ENCODE measurements at regions not wholly inside any gene's neighbourhood (a gene's known extent, or its start where the extent isn't known, plus 50 kb on each side); places are given as distances from the start of the nearest gene placed in this dataset.

- TF ChIP-seq POLR2AphosphoS5 (IDR thresholded peaks at IDR 0.05) (no peak), CTCF (IDR thresholded peaks at IDR 0.05) (no peak), POLR2A (IDR thresholded peaks at IDR 0.05) (no peak)
- no peak overlapping the region for H3K4me3 ChIP-seq
- H3K27ac ChIP-seq = no peak overlapping the region
- intact Hi-C loops (cut with DNase I) = no loop called here
- WGBS = 91% methylated on average over 1 of the region's 1 CpG
- H3K9me3 ChIP-seq = no peaks in the 10 kb centered on the region
- DNase-seq (ENCODE audit: low spot score) = no peak
- no peaks in the 10 kb centered on the region for H3K36me3 ChIP-seq
- no peaks in the 10 kb centered on the region for H3K27me3 ChIP-seq (replicated peaks; ENCODE audit: insufficient read depth)
- H3K4me1 ChIP-seq (replicated peaks) = no peaks in the 10 kb centered on the region
Measured at GRCh38 chr20:16978497-16978896, 230.3 kb downstream of the OTOR start.

GRCh38 chr20:16982091-16982726 is 234.1 kb downstream of the OTOR start:
- intact Hi-C loops (cut with DNase I) = no loop called here
- WGBS = 67% methylated on average over 4 of the region's 4 CpGs
- TF ChIP-seq POLR2AphosphoS5 (IDR thresholded peaks at IDR 0.05) = no peak
- TF ChIP-seq POLR2A (IDR thresholded peaks at IDR 0.05) = no peak
- no peak for TF ChIP-seq CTCF (IDR thresholded peaks at IDR 0.05)
- no peaks in the 10 kb centered on the region for H3K27me3 ChIP-seq (replicated peaks; ENCODE audit: insufficient read depth)
- no peak for DNase-seq (ENCODE audit: low spot score)
- no peaks in the 10 kb centered on the region for H3K36me3 ChIP-seq
- H3K27ac ChIP-seq = no peak overlapping the region
- H3K4me3 ChIP-seq = no peak overlapping the region
- H3K4me1 ChIP-seq (replicated peaks) = no peaks in the 10 kb centered on the region
- no peaks in the 10 kb centered on the region for H3K9me3 ChIP-seq

- no peaks in the 10 kb centered on the region for H3K27me3 ChIP-seq (replicated peaks; ENCODE audit: insufficient read depth)
- no peaks in the 10 kb centered on the region for H3K9me3 ChIP-seq
- no peak for TF ChIP-seq POLR2A (IDR thresholded peaks at IDR 0.05)
- intact Hi-C loops (cut with DNase I) = no loop called here
- H3K4me3 ChIP-seq = no peak overlapping the region
- H3K4me1 ChIP-seq (replicated peaks) = no peaks in the 10 kb centered on the region
- no peak overlapping the region for H3K27ac ChIP-seq
- no peak for DNase-seq (ENCODE audit: low spot score)
- H3K36me3 ChIP-seq = no peaks in the 10 kb centered on the region
Measured at GRCh38 chr20:16984481-16984880, 236.3 kb downstream of the OTOR start.

GRCh38 chr20:17003170-17003870 is 223.5 kb upstream of the PCSK2 start:
- H3K27ac ChIP-seq = no peak overlapping the region
- H3K27me3 ChIP-seq (replicated peaks; ENCODE audit: insufficient read depth) = no peaks in the 10 kb centered on the region
- no peaks in the 10 kb centered on the region for H3K9me3 ChIP-seq
- intact Hi-C loops (cut with DNase I) = no loop called here
- no peak for DNase-seq (ENCODE audit: low spot score)
- no peaks in the 10 kb centered on the region for H3K36me3 ChIP-seq
- H3K4me3 ChIP-seq = no peak overlapping the region
- WGBS = 88% methylated on average over 7 of the region's 7 CpGs
- TF ChIP-seq POLR2AphosphoS5 (IDR thresholded peaks at IDR 0.05) = no peak
- TF ChIP-seq POLR2A (IDR thresholded peaks at IDR 0.05) = no peak
- TF ChIP-seq CTCF (IDR thresholded peaks at IDR 0.05) = no peak
- H3K4me1 ChIP-seq (replicated peaks) = no peaks in the 10 kb centered on the region

GRCh38 chr20:17010181-17010580 is 216.7 kb upstream of the PCSK2 start:
- no peak overlapping the region for H3K27ac ChIP-seq
- H3K4me1 ChIP-seq (replicated peaks) = no peaks in the 10 kb centered on the region
- no peak for TF ChIP-seq POLR2AphosphoS5 (IDR thresholded peaks at IDR 0.05)
- no peak for TF ChIP-seq POLR2A (IDR thresholded peaks at IDR 0.05)
- TF ChIP-seq CTCF (IDR thresholded peaks at IDR 0.05) = no peak
- intact Hi-C loops (cut with DNase I) = no loop called here
- WGBS = 48% methylated on average over 1 of the region's 1 CpG
- no peaks in the 10 kb centered on the region for H3K27me3 ChIP-seq (replicated peaks; ENCODE audit: insufficient read depth)
- H3K9me3 ChIP-seq = no peaks in the 10 kb centered on the region
- H3K4me3 ChIP-seq = no peak overlapping the region
- no peaks in the 10 kb centered on the region for H3K36me3 ChIP-seq
- no peak for DNase-seq (ENCODE audit: low spot score)
